ENCODE measurements at regions not wholly inside any gene's neighbourhood (a gene's known extent, or its start where the extent isn't known, plus 50 kb on each side); places are given as distances from the start of the nearest gene placed in this dataset.

GRCh38 chr6:90370493-90370959 is 73.9 kb upstream of the BACH2 start:
- Histone ChIP-seq H3K27me3 (ENCODE audit: insufficient read depth, poor library complexity, severe bottlenecking) (no peaks in the 10 kb centered on the region), H3K9me3 (ENCODE audit: severe bottlenecking) (no peaks in the 10 kb centered on the region), H3K4me3 (ENCODE audit: severe bottlenecking) (no peak overlapping the region), H3K27ac (ENCODE audit: poor library complexity, severe bottlenecking) (peak overlapping the region; percentile 93), H3K36me3 (ENCODE audit: low read depth) (no peaks in the 10 kb centered on the region), H3K4me1 (ENCODE audit: insufficient read depth, poor library complexity, severe bottlenecking) (peaks cover 22% of the 10 kb centered on the region)
- no peak for TF ChIP-seq CTCF (IDR thresholded peaks at IDR 0.05; ENCODE audit: poor library complexity, severe bottlenecking)
- no peak for DNase-seq (ENCODE audit: low spot score)
- ATAC-seq (ENCODE audit: low read depth) = no peak

- H3K27ac ChIP-seq (ENCODE audit: poor library complexity, severe bottlenecking) = peak overlapping the region; percentile 93
- TF ChIP-seq CTCF (IDR thresholded peaks at IDR 0.05; ENCODE audit: poor library complexity, severe bottlenecking) = no peak
Measured at GRCh38 chr6:90369651-90370050, 73.0 kb upstream of the BACH2 start.

GRCh38 chr6:90369024-90369519 is 72.4 kb upstream of the BACH2 start:
- DNase-seq (ENCODE audit: low spot score) = peak; percentile 78
- Histone ChIP-seq H3K9me3 (ENCODE audit: severe bottlenecking) (no peaks in the 10 kb centered on the region), H3K27me3 (ENCODE audit: insufficient read depth, poor library complexity, severe bottlenecking) (no peaks in the 10 kb centered on the region), H3K36me3 (ENCODE audit: low read depth) (no peaks in the 10 kb centered on the region), H3K27ac (ENCODE audit: poor library complexity, severe bottlenecking) (peak overlapping the region; percentile 93), H3K4me1 (ENCODE audit: insufficient read depth, poor library complexity, severe bottlenecking) (peaks cover 22% of the 10 kb centered on the region), H3K4me3 (ENCODE audit: severe bottlenecking) (no peak overlapping the region)
- peak; percentile 19 for TF ChIP-seq CTCF (IDR thresholded peaks at IDR 0.05; ENCODE audit: poor library complexity, severe bottlenecking)
- ATAC-seq (ENCODE audit: low read depth) = peak; percentile 95

More at GRCh38 chr6:90369651-90370050, 73.0 kb upstream of the BACH2 start:
- no peaks in the 10 kb centered on the region for H3K27me3 ChIP-seq (ENCODE audit: insufficient read depth, poor library complexity, severe bottlenecking)
- H3K9me3 ChIP-seq (ENCODE audit: severe bottlenecking) = no peaks in the 10 kb centered on the region
- DNase-seq (ENCODE audit: low spot score) (no peak), ATAC-seq (ENCODE audit: low read depth) (no peak)
- no peaks in the 10 kb centered on the region for H3K36me3 ChIP-seq (ENCODE audit: low read depth)
- H3K4me3 ChIP-seq (ENCODE audit: severe bottlenecking) = no peak overlapping the region
- H3K4me1 ChIP-seq (ENCODE audit: insufficient read depth, poor library complexity, severe bottlenecking) = peaks cover 22% of the 10 kb centered on the region

GRCh38 chr6:90368601-90369000 is 72.0 kb upstream of the BACH2 start:
- no peak; the same call in 2 of the 3 replicates for ATAC-seq (ENCODE audit: low read depth)

More at GRCh38 chr6:90368601-90369000, 72.0 kb upstream of the BACH2 start:
- Histone ChIP-seq H3K27me3 (ENCODE audit: insufficient read depth, poor library complexity, severe bottlenecking) (no peaks in the 10 kb centered on the region), H3K4me3 (ENCODE audit: severe bottlenecking) (no peak overlapping the region), H3K27ac (ENCODE audit: poor library complexity, severe bottlenecking) (peak overlapping the region; percentile 93), H3K36me3 (ENCODE audit: low read depth) (no peaks in the 10 kb centered on the region), H3K9me3 (ENCODE audit: severe bottlenecking) (no peaks in the 10 kb centered on the region), H3K4me1 (ENCODE audit: insufficient read depth, poor library complexity, severe bottlenecking) (peaks cover 22% of the 10 kb centered on the region)
- no peak for TF ChIP-seq CTCF (IDR thresholded peaks at IDR 0.05; ENCODE audit: poor library complexity, severe bottlenecking)
- DNase-seq (ENCODE audit: low spot score) = no peak
